ENCODE measurements at regions not wholly inside any gene's neighbourhood (a gene's known extent, or its start where the extent isn't known, plus 50 kb on each side); places are given as distances from the start of the nearest gene placed in this dataset.

GRCh38 chr14:89615421-89615820, 198.4 kb upstream of the FOXN3 start:
- Mint-ChIP-seq H3K4me3 (peak overlapping the region; percentile 84), H3K4me1 (ENCODE audit: low read depth) (peaks cover 68% of the 10 kb centered on the region), H3K27ac (peak overlapping the region; percentile 96), H3K9me3 (no peaks in the 10 kb centered on the region), H3K36me3 (ENCODE audit: low read depth) (peaks cover 27% of the 10 kb centered on the region), H3K27me3 (no peaks in the 10 kb centered on the region)
- TF ChIP-seq CTCF (IDR thresholded peaks at IDR 0.05): no peak
- intact Hi-C loops (cut with micrococcal nuclease): loop anchor here (5.0 kb wide), 4 partner anchors 152 to 342 kb away; partner anchors contain the start of genes FOXN3 and TDP1
- no peak for ATAC-seq
- DNase-seq: no peak
- CTCF ChIA-PET: interaction anchor here (1.5 kb wide), 1 partner anchor 54 kb away, joined by 4 read pairs; no protein-coding TSS in a partner anchor
- POLR2A ChIA-PET: interaction anchor here (0.7 to 1.4 kb wide), 3 partner anchors 26 to 138 kb away, joined by 3 to 5 read pairs (median 3); no protein-coding TSS in a partner anchor

GRCh38 chr14:89614009-89614691, 197.1 kb upstream of the FOXN3 start:
- peaks cover 4% of the 10 kb centered on the region for H3K9me3 Mint-ChIP-seq
- peaks cover 34% of the 10 kb centered on the region for H3K36me3 Mint-ChIP-seq (ENCODE audit: low read depth)
- no peaks in the 10 kb centered on the region for H3K27me3 Mint-ChIP-seq
- ChIA-PET CTCF (interaction anchor here (1.2 to 1.7 kb wide), 3 partner anchors 10 to 199 kb away, joined by 4 to 6 read pairs (median 4); no protein-coding TSS in a partner anchor), POLR2A (interaction anchor here (0.6 to 1.3 kb wide), 5 partner anchors 11 to 188 kb away, joined by 3 to 5 read pairs (median 3); no protein-coding TSS in a partner anchor)
- H3K27ac Mint-ChIP-seq: peak overlapping the region; percentile 96
- intact Hi-C loops (cut with micrococcal nuclease): no loop called here
- peak overlapping the region; percentile 84 for H3K4me3 Mint-ChIP-seq
- ATAC-seq (no peak), DNase-seq (no peak)
- H3K4me1 Mint-ChIP-seq (ENCODE audit: low read depth): peaks cover 77% of the 10 kb centered on the region
- no peak for TF ChIP-seq CTCF (IDR thresholded peaks at IDR 0.05)

- Mint-ChIP-seq H3K9me3 (peaks cover 9% of the 10 kb centered on the region), H3K4me1 (ENCODE audit: low read depth) (peaks cover 83% of the 10 kb centered on the region), H3K27ac (peak overlapping the region; percentile 96), H3K36me3 (ENCODE audit: low read depth) (peaks cover 40% of the 10 kb centered on the region), H3K27me3 (no peaks in the 10 kb centered on the region), H3K4me3 (peak overlapping the region; percentile 84)
- no peak for TF ChIP-seq CTCF (IDR thresholded peaks at IDR 0.05)
- DNase-seq: peak; percentile 48
- ChIA-PET POLR2A (interaction anchor here (0.6 to 1.3 kb wide), 7 partner anchors 10 to 187 kb away, joined by 3 to 5 read pairs (median 3); no protein-coding TSS in a partner anchor), CTCF (interaction anchor here (1.0 to 1.7 kb wide), 3 partner anchors 10 to 198 kb away, joined by 3 to 6 read pairs (median 4); no protein-coding TSS in a partner anchor)
- intact Hi-C loops (cut with micrococcal nuclease): no loop called here
- ATAC-seq: peak; percentile 47
Observed at GRCh38 chr14:89613260-89614008, 196.4 kb upstream of the FOXN3 start.

GRCh38 chr14:89609500-89610100, 192.6 kb upstream of the FOXN3 start:
- Mint-ChIP-seq H3K27ac (peak overlapping the region; percentile 56), H3K9me3 (peaks cover 22% of the 10 kb centered on the region)
- intact Hi-C loops (cut with micrococcal nuclease): no loop called here

More at GRCh38 chr14:89609500-89610100, 192.6 kb upstream of the FOXN3 start:
- TF ChIP-seq CTCF (IDR thresholded peaks at IDR 0.05): no peak
- Mint-ChIP-seq H3K36me3 (ENCODE audit: low read depth) (peaks cover 52% of the 10 kb centered on the region), H3K4me1 (ENCODE audit: low read depth) (peaks cover 70% of the 10 kb centered on the region), H3K27me3 (no peaks in the 10 kb centered on the region), H3K4me3 (no peak overlapping the region)
- DNase-seq (no peak), ATAC-seq (no peak)
- POLR2A ChIA-PET: interaction anchor here (0.8 to 1.2 kb wide), 3 partner anchors 8 to 211 kb away, joined by 3 to 4 read pairs (median 3); no protein-coding TSS in a partner anchor
- CTCF ChIA-PET: interaction anchor here (1.1 to 1.6 kb wide), 2 partner anchors 11 to 20 kb away, joined by 3 to 4 read pairs; no protein-coding TSS in a partner anchor

All from activated CD8-positive, alpha-beta T cell treated with anti-CD3 and anti-CD28 coated beads for 36 hours (primary cell).